ENCODE measurements at regions not wholly inside any gene's neighbourhood (a gene's known extent, or its start where the extent isn't known, plus 50 kb on each side); places are given as distances from the start of the nearest gene placed in this dataset.

- H3K27ac ChIP-seq: no peak overlapping the region
These were observed 73.2 kb upstream of the C16orf82 start for GRCh38 chr16:26993511-26993910.

DNA sequence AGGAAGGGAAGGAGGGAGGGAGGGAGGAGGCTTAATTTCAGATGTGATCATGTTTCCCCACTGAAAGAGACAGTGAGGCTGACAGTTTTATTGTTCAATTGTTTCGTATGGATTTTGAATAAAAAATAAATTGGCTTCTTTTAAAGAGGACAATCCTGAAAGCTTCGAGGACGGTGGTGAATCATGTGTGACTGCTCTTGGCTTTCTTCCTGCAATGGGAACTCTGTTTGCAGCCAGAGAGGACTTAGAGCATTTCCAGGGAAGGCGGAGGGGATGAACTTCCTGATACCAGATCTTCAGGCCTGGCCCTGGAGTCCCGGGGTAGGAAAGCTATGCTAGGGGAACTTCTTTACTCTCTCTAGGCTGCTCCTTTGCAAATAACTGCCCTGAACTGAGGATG lies 72.8 kb upstream of the C16orf82 start:
- Mint-ChIP-seq H3K27ac (no peak overlapping the region), H3K9me3 (peaks cover 15% of the 10 kb centered on the region), H3K4me1 (peaks cover 21% of the 10 kb centered on the region), H3K4me3 (no peak overlapping the region), H3K36me3 (peaks cover 5% of the 10 kb centered on the region), H3K27me3 (ENCODE audit: insufficient read depth, low read depth) (peaks cover 15% of the 10 kb centered on the region)
- H3F3A ChIP-seq (ENCODE audit: low read depth): peaks cover 31% of the 10 kb centered on the region
- H3K9me3 ChIP-seq (ENCODE audit: low read depth): no peaks in the 10 kb centered on the region
- peaks cover 5% of the 10 kb centered on the region for H4K20me1 ChIP-seq (ENCODE audit: low read depth)
- H2AFZ ChIP-seq (replicated peaks): no peak overlapping the region
- peaks cover 26% of the 10 kb centered on the region for H3K4me1 ChIP-seq
- H3K27ac ChIP-seq: no peak overlapping the region
- TF ChIP-seq EZH2phosphoT487 (IDR thresholded peaks at IDR 0.05) (no peak), EZH2 (IDR thresholded peaks at IDR 0.05) (no peak)
- TF ChIP-seq, protein P1, sequence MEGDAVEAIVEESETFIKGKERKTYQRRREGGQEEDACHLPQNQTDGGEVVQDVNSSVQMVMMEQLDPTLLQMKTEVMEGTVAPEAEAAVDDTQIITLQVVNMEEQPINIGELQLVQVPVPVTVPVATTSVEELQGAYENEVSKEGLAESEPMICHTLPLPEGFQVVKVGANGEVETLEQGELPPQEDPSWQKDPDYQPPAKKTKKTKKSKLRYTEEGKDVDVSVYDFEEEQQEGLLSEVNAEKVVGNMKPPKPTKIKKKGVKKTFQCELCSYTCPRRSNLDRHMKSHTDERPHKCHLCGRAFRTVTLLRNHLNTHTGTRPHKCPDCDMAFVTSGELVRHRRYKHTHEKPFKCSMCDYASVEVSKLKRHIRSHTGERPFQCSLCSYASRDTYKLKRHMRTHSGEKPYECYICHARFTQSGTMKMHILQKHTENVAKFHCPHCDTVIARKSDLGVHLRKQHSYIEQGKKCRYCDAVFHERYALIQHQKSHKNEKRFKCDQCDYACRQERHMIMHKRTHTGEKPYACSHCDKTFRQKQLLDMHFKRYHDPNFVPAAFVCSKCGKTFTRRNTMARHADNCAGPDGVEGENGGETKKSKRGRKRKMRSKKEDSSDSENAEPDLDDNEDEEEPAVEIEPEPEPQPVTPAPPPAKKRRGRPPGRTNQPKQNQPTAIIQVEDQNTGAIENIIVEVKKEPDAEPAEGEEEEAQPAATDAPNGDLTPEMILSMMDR (IDR thresholded peaks at IDR 0.05): no peak
- H3K9ac ChIP-seq: no peak overlapping the region
- H3K4me2 ChIP-seq: peak overlapping the region; percentile 54
- H3K27me3 ChIP-seq: no peaks in the 10 kb centered on the region
- H3K36me3 ChIP-seq: no peaks in the 10 kb centered on the region
- no peak overlapping the region for H3K4me3 ChIP-seq
- H3K79me2 ChIP-seq (ENCODE audit: low read depth): no peaks in the 10 kb centered on the region
- no peak for DNase-seq (ENCODE audit: low spot score)

More at GRCh38 chr16:26993511-26993910, 73.2 kb upstream of the C16orf82 start:
- H3K4me1 Mint-ChIP-seq: peaks cover 21% of the 10 kb centered on the region
- H3K27ac Mint-ChIP-seq: no peak overlapping the region
- H3K27me3 Mint-ChIP-seq (ENCODE audit: insufficient read depth, low read depth): peaks cover 15% of the 10 kb centered on the region
- Histone ChIP-seq H2AFZ (replicated peaks) (no peak overlapping the region), H3K79me2 (ENCODE audit: low read depth) (no peaks in the 10 kb centered on the region), H3K4me1 (peaks cover 26% of the 10 kb centered on the region), H3K9ac (no peak overlapping the region), H4K20me1 (ENCODE audit: low read depth) (peaks cover 5% of the 10 kb centered on the region), H3K27me3 (no peaks in the 10 kb centered on the region), H3K9me3 (ENCODE audit: low read depth) (no peaks in the 10 kb centered on the region), H3K4me3 (no peak overlapping the region), H3K36me3 (no peaks in the 10 kb centered on the region), H3F3A (ENCODE audit: low read depth) (peaks cover 31% of the 10 kb centered on the region), H3K4me2 (peak overlapping the region; percentile 54)
- peaks cover 15% of the 10 kb centered on the region for H3K9me3 Mint-ChIP-seq
- no peak for DNase-seq (ENCODE audit: low spot score)
- TF ChIP-seq, protein P1 (IDR thresholded peaks at IDR 0.05): no peak
- TF ChIP-seq EZH2phosphoT487 (IDR thresholded peaks at IDR 0.05) (no peak), EZH2 (IDR thresholded peaks at IDR 0.05) (no peak)
- H3K36me3 Mint-ChIP-seq: peaks cover 5% of the 10 kb centered on the region
- no peak overlapping the region for H3K4me3 Mint-ChIP-seq

DNA sequence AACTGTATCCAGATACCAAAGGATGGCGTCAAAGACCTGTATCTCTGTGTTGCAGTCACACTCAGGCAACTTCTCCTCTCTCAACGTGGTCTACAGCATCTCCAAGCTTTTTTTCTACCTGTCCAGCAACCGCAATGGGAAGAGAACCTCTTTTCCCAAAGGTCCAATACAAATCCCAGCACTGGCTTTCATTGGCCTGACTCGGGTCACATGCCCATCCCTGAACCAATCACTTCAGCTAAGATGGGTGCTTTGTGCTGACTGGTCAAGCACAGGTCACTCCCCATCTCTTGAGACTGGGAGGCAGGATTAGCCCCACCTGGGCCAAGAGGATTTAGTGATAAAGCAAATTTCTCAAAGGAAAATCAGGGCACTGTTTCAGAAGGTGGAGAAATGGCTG lies 71.2 kb upstream of the C16orf82 start:
- Mint-ChIP-seq H3K4me1 (peaks cover 21% of the 10 kb centered on the region), H3K9me3 (peaks cover 15% of the 10 kb centered on the region), H3K4me3 (no peak overlapping the region), H3K27ac (no peak overlapping the region), H3K36me3 (peaks cover 5% of the 10 kb centered on the region), H3K27me3 (ENCODE audit: insufficient read depth, low read depth) (peaks cover 11% of the 10 kb centered on the region)
- Histone ChIP-seq H3K4me2 (no peak overlapping the region), H3K79me2 (ENCODE audit: low read depth) (no peaks in the 10 kb centered on the region), H4K20me1 (ENCODE audit: low read depth) (peaks cover 5% of the 10 kb centered on the region), H3K36me3 (no peaks in the 10 kb centered on the region), H3K9me3 (ENCODE audit: low read depth) (no peaks in the 10 kb centered on the region), H3K9ac (no peak overlapping the region), H3K27me3 (no peaks in the 10 kb centered on the region), H3K4me3 (no peak overlapping the region), H3K27ac (no peak overlapping the region), H3K4me1 (peaks cover 26% of the 10 kb centered on the region), H2AFZ (replicated peaks) (no peak overlapping the region), H3F3A (ENCODE audit: low read depth) (peaks cover 31% of the 10 kb centered on the region)
- TF ChIP-seq EZH2phosphoT487 (IDR thresholded peaks at IDR 0.05): no peak
- TF ChIP-seq, protein P1 (IDR thresholded peaks at IDR 0.05): no peak
- no peak for TF ChIP-seq EZH2 (IDR thresholded peaks at IDR 0.05)
- DNase-seq (ENCODE audit: low spot score): no peak
